Fibroblast of lung (primary cell): ENCODE measurements at regions not wholly inside any gene's neighbourhood (a gene's known extent, or its start where the extent isn't known, plus 50 kb on each side); places are given as distances from the start of the nearest gene placed in this dataset.

Experiments
- EZH2 ChIP-seq: IDR thresholded peaks from 2 replicates; pipeline ENCODE4 v1.5.1; 2012; ENCODE audit warnings: low read length, control low read depth, mild to moderate bottlenecking; ENCODE audit errors: missing control alignments
- TF ChIP-seq, protein P1 (sequence below), 2 donors: IDR thresholded peaks in 1 of 2; conservative IDR thresholded peaks in 1 of 2; 1 replicate in 1 of 2; 2 replicates in 1 of 2; pipeline ENCODE4 v1.5.1; 2011 to 2012; ENCODE audit warnings: low read length in 2 of 2, control low read depth in 1 of 2, inconsistent platforms in 1 of 2, low read depth in 1 of 2, mild to moderate bottlenecking in 1 of 2

DNA sequence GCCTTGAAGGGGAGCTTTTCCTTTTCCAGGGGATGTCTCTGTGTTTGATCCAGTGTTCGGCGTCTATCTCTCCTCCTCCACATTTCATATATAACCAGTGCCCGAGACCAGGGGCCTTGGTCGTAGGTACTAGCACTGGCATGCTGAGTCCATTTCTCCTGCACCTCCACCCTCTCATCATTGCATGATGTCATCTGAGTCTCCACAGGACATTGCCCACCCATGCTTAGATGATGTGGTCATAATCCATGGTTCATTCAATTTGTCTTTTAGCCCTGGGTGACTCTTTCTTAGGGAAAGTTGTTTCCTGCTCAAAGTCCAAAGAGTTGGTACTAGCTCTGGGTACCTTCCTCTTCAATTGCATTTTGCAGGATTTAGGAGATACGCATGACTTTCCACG lies 328.1 kb downstream of the BCL11B start:
- TF ChIP-seq, protein P1, sequence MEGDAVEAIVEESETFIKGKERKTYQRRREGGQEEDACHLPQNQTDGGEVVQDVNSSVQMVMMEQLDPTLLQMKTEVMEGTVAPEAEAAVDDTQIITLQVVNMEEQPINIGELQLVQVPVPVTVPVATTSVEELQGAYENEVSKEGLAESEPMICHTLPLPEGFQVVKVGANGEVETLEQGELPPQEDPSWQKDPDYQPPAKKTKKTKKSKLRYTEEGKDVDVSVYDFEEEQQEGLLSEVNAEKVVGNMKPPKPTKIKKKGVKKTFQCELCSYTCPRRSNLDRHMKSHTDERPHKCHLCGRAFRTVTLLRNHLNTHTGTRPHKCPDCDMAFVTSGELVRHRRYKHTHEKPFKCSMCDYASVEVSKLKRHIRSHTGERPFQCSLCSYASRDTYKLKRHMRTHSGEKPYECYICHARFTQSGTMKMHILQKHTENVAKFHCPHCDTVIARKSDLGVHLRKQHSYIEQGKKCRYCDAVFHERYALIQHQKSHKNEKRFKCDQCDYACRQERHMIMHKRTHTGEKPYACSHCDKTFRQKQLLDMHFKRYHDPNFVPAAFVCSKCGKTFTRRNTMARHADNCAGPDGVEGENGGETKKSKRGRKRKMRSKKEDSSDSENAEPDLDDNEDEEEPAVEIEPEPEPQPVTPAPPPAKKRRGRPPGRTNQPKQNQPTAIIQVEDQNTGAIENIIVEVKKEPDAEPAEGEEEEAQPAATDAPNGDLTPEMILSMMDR (conservative IDR thresholded peaks at IDR 0.05 in 1 of 2, IDR thresholded peaks at IDR 0.05 in 1 of 2; ENCODE audit: low read depth in 1 of 2, low read length in 2 of 2) = no peak
- no peak for TF ChIP-seq EZH2
